Fibroblast of lung (primary cell): ENCODE measurements at regions not wholly inside any gene's neighbourhood (a gene's known extent, or its start where the extent isn't known, plus 50 kb on each side); places are given as distances from the start of the nearest gene placed in this dataset.

ENCODE experiments used
- EZH2 ChIP-seq: IDR thresholded peaks from 2 replicates; pipeline ENCODE4 v1.5.1; 2012; ENCODE audit warnings: low read length, control low read depth, mild to moderate bottlenecking; ENCODE audit errors: missing control alignments
- TF ChIP-seq, protein P1 (sequence below), 2 donors: IDR thresholded peaks in 1 of 2; conservative IDR thresholded peaks in 1 of 2; 1 replicate in 1 of 2; 2 replicates in 1 of 2; pipeline ENCODE4 v1.5.1; 2011 to 2012; ENCODE audit warnings: low read length in 2 of 2, control low read depth in 1 of 2, inconsistent platforms in 1 of 2, low read depth in 1 of 2, mild to moderate bottlenecking in 1 of 2

DNA sequence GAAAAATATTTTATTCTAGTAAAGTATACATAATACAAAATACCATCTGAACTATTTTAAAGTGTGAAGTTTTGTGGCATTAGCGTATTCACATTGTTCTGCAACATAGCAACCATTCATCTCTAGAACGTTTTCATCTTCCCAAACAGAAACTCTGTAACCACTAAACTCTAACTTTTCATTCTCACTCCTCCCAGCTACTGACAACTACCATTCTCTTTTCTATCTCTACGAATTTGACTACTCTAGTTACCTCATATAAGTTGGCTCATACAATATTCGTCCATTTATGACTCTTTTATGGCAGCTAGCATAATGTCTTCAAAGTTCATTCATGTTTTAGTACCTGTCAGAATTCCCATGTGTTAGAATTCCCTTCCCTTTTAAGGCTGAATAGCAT is 150.5 kb upstream of the MIR17HG start:
- TF ChIP-seq, protein P1, sequence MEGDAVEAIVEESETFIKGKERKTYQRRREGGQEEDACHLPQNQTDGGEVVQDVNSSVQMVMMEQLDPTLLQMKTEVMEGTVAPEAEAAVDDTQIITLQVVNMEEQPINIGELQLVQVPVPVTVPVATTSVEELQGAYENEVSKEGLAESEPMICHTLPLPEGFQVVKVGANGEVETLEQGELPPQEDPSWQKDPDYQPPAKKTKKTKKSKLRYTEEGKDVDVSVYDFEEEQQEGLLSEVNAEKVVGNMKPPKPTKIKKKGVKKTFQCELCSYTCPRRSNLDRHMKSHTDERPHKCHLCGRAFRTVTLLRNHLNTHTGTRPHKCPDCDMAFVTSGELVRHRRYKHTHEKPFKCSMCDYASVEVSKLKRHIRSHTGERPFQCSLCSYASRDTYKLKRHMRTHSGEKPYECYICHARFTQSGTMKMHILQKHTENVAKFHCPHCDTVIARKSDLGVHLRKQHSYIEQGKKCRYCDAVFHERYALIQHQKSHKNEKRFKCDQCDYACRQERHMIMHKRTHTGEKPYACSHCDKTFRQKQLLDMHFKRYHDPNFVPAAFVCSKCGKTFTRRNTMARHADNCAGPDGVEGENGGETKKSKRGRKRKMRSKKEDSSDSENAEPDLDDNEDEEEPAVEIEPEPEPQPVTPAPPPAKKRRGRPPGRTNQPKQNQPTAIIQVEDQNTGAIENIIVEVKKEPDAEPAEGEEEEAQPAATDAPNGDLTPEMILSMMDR (conservative IDR thresholded peaks at IDR 0.05 in 1 of 2, IDR thresholded peaks at IDR 0.05 in 1 of 2; ENCODE audit: low read depth in 1 of 2, low read length in 2 of 2), result no peak
- TF ChIP-seq EZH2, result no peak
